Esophagus muscularis mucosa (tissue), 3 donors: ENCODE measurements at regions not wholly inside any gene's neighbourhood (a gene's known extent, or its start where the extent isn't known, plus 50 kb on each side); places are given as distances from the start of the nearest gene placed in this dataset.

Source experiments
- POLR2AphosphoS5 ChIP-seq, 2 donors: sonication (generic); formaldehyde crosslinking; IDR thresholded peaks; one replicate each; pipeline ENCODE4 v1.6.1; 2017; ENCODE audit warnings: antibody characterized with exemption in 2 of 2
- TF ChIP-seq, protein P1 (sequence below), 3 experiments: fragments of 200-600 bp in 2 of 3; fragments of 450-650 bp in 1 of 3; sonication (generic) in 2 of 3; IDR thresholded peaks; one replicate each; pipeline ENCODE4 v1.5.1; 2017 to 2019; ENCODE audit warnings: antibody characterized with exemption in 3 of 3, mild to moderate bottlenecking in 2 of 3, moderate library complexity in 1 of 3

DNA sequence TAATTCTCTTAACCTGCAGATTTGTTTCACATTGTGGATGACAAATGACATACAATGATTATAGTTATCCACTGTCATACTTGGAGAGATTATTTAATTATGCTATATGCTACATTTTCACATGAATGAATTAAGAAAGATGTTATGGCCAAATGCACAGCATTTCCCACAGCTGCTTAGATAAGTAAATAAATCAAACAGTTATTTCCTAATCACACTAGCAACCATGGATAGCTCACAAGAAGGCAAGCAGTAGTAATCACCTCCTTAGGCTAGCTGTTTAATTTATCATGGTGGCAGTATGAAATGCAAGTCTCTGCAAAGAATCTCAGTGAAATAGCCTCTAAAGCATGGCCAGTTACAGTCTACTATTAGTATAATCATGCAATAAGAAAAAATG, 1581.5 kb downstream of the NCAM2 start:
- TF ChIP-seq POLR2AphosphoS5 (IDR thresholded peaks at IDR 0.05) = no peak
- TF ChIP-seq, protein P1, sequence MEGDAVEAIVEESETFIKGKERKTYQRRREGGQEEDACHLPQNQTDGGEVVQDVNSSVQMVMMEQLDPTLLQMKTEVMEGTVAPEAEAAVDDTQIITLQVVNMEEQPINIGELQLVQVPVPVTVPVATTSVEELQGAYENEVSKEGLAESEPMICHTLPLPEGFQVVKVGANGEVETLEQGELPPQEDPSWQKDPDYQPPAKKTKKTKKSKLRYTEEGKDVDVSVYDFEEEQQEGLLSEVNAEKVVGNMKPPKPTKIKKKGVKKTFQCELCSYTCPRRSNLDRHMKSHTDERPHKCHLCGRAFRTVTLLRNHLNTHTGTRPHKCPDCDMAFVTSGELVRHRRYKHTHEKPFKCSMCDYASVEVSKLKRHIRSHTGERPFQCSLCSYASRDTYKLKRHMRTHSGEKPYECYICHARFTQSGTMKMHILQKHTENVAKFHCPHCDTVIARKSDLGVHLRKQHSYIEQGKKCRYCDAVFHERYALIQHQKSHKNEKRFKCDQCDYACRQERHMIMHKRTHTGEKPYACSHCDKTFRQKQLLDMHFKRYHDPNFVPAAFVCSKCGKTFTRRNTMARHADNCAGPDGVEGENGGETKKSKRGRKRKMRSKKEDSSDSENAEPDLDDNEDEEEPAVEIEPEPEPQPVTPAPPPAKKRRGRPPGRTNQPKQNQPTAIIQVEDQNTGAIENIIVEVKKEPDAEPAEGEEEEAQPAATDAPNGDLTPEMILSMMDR (IDR thresholded peaks at IDR 0.05) = no peak
